Progenitor cell of endocrine pancreas (in vitro differentiated cells): ENCODE measurements at regions not wholly inside any gene's neighbourhood (a gene's known extent, or its start where the extent isn't known, plus 50 kb on each side); places are given as distances from the start of the nearest gene placed in this dataset.

Experiments used
- DNase-seq: peaks from one replicate; pipeline ENCODE4 v3.0.0; 2021; ENCODE audit warnings: low spot score; ENCODE audit not compliant: unreplicated experiment
- H3K27ac Mint-ChIP-seq: 2 replicates; pipeline ENCODE4 v1.8.0; 2021; ENCODE audit warnings: mild to moderate bottlenecking, moderate library complexity, mixed read lengths
- H3K27me3 Mint-ChIP-seq: 2 replicates; pipeline ENCODE4 v1.8.0; 2021; ENCODE audit warnings: mixed read lengths
- H3K36me3 Mint-ChIP-seq: 2 replicates; pipeline ENCODE4 v1.8.0; 2022; ENCODE audit warnings: mixed read lengths; ENCODE audit not compliant: insufficient read depth
- H3K4me1 Mint-ChIP-seq: 2 replicates; pipeline ENCODE4 v1.8.0; 2021; ENCODE audit warnings: low read depth, mixed read lengths
- H3K4me3 Mint-ChIP-seq: 2 replicates; pipeline ENCODE4 v1.8.0; 2021; ENCODE audit warnings: low read depth, mild to moderate bottlenecking, moderate library complexity, mixed read lengths
- H3K9me3 Mint-ChIP-seq: 2 replicates; pipeline ENCODE4 v1.8.0; 2021; ENCODE audit warnings: low read depth, mixed read lengths
- TF ChIP-seq, protein P1 (sequence below): fragments of 200-600 bp; sonication (generic); IDR thresholded peaks from one replicate; pipeline ENCODE4 v1.5.0; 2021; ENCODE audit warnings: antibody characterized with exemption, mild to moderate bottlenecking; ENCODE audit not compliant: unreplicated experiment

DNA sequence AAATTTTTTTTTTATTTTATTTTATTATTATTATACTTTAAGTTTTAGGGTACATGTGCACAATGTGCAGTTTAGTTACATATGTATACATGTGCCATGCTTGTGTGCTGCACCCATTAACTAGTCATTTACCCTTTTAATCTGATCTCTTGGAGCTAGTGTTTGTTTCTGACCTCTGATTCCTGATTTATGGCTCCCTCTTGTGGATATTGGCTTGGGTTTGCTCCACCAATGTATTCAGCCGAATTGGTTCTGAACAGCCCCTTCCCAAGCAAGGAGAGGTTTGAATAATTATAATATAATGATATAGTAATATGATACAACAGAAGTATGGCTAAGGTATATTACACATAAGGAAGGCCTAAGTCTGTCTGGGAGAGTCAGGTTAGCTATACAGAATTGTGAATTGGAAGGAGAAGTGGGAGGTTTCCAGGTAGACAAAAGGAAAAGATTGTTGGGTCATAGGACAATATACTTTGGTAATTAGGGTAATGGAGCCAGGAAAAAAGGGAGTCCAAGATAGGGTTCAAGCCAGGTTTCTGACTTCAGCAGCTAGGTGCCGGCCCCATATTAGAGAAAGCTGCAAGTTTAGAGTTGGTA lies 53.1 kb upstream of the HMCN1 start:
- DNase-seq: no peak
- peaks cover 12% of the 10 kb centered on the region for H3K4me1 Mint-ChIP-seq
- H3K4me3 Mint-ChIP-seq: no peak overlapping the region
- TF ChIP-seq, protein P1, sequence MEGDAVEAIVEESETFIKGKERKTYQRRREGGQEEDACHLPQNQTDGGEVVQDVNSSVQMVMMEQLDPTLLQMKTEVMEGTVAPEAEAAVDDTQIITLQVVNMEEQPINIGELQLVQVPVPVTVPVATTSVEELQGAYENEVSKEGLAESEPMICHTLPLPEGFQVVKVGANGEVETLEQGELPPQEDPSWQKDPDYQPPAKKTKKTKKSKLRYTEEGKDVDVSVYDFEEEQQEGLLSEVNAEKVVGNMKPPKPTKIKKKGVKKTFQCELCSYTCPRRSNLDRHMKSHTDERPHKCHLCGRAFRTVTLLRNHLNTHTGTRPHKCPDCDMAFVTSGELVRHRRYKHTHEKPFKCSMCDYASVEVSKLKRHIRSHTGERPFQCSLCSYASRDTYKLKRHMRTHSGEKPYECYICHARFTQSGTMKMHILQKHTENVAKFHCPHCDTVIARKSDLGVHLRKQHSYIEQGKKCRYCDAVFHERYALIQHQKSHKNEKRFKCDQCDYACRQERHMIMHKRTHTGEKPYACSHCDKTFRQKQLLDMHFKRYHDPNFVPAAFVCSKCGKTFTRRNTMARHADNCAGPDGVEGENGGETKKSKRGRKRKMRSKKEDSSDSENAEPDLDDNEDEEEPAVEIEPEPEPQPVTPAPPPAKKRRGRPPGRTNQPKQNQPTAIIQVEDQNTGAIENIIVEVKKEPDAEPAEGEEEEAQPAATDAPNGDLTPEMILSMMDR: peak; percentile 66
- no peaks in the 10 kb centered on the region for H3K9me3 Mint-ChIP-seq
- no peaks in the 10 kb centered on the region for H3K27me3 Mint-ChIP-seq
- no peaks in the 10 kb centered on the region for H3K36me3 Mint-ChIP-seq
- no peak overlapping the region for H3K27ac Mint-ChIP-seq

DNA sequence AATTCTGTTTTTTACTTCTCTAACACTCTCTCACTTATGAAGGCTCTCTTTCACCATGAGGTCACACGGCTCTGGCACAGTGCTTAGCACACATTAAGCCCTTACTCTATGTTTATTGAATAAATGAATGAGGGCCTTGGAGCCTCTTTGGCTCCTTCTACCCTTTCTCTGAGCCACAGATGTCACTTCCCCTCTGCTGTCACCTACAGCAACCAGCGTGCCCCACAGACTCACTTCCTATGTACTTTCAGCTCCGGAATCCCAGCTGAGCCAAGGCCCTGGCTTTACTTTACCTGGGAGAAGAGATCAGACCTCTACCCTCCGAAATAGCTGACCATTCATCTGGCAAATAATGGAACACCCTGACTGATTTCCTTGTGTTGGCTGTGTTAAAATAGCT lies 53.7 kb upstream of the HMCN1 start:
- TF ChIP-seq, protein P1: no peak
- Mint-ChIP-seq H3K27ac (no peak overlapping the region), H3K4me1 (peaks cover 14% of the 10 kb centered on the region), H3K36me3 (no peaks in the 10 kb centered on the region), H3K4me3 (no peak overlapping the region), H3K27me3 (no peaks in the 10 kb centered on the region), H3K9me3 (no peaks in the 10 kb centered on the region)
- DNase-seq: no peak

- DNase-seq: no peak
- H3K27me3 Mint-ChIP-seq: no peaks in the 10 kb centered on the region
- no peaks in the 10 kb centered on the region for H3K36me3 Mint-ChIP-seq
- H3K4me1 Mint-ChIP-seq: peaks cover 26% of the 10 kb centered on the region
- TF ChIP-seq, protein P1: no peak
- H3K4me3 Mint-ChIP-seq: no peak overlapping the region
- H3K9me3 Mint-ChIP-seq: no peaks in the 10 kb centered on the region
- H3K27ac Mint-ChIP-seq: no peak overlapping the region
Observed at GRCh38 chr1:185679220-185679619, 55.0 kb upstream of the HMCN1 start.

DNA sequence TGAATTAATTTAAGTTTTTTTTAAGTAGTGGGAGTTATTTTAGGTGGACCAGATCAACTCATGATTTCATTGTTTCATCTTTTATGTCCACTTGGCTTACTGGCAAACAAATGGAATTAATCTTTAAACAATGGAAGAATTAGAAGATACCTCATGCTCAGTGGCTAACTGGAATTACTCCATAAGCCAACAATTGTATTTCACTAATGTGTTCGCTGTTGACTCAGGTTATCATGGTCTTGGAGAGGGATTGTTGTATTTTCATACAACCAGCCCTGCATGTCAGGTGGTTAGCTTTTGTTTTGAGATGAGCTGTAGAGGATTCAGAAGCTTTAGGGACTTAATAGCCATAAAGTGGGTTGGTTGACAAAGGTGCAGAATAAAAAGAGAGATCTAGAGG lies 57.2 kb upstream of the HMCN1 start:
- Mint-ChIP-seq H3K27ac (no peak overlapping the region), H3K4me3 (no peak overlapping the region)

DNA sequence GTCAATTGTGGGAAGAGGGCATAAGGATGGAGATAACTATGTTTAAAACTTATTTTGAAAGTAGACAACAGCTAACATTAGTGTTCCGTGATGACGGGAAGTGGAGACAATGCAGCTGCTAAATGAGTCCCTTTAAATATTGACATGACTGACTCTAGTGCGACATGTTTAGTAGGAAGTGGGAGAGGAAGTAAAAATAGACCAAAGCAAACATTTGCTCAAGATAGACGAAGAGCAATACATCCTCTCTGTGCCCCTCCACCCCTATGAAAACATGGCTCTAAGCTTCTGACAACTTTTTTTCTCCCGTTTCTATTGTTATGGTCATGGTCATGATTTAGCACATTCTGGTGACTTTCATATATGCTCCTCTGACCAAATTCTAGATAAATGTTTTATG lies 60.0 kb upstream of the HMCN1 start:
- Mint-ChIP-seq H3K36me3 (no peaks in the 10 kb centered on the region), H3K27ac (no peak overlapping the region), H3K4me1 (peaks cover 27% of the 10 kb centered on the region), H3K27me3 (no peaks in the 10 kb centered on the region), H3K4me3 (no peak overlapping the region), H3K9me3 (no peaks in the 10 kb centered on the region)
- TF ChIP-seq, protein P1: no peak
- DNase-seq: no peak

More for the DNA sequence above, 57.2 kb upstream of the HMCN1 start:
- no peaks in the 10 kb centered on the region for H3K36me3 Mint-ChIP-seq
- H3K9me3 Mint-ChIP-seq: no peaks in the 10 kb centered on the region
- H3K27me3 Mint-ChIP-seq: no peaks in the 10 kb centered on the region
- no peak for DNase-seq
- H3K4me1 Mint-ChIP-seq: peaks cover 31% of the 10 kb centered on the region
- TF ChIP-seq, protein P1: no peak
